ENCODE measurements at regions not wholly inside any gene's neighbourhood (a gene's known extent, or its start where the extent isn't known, plus 50 kb on each side); places are given as distances from the start of the nearest gene placed in this dataset.

- peaks cover 17% of the 10 kb centered on the region for H3K27me3 ChIP-seq
- H3K9me3 ChIP-seq (ENCODE audit: low read depth) = no peaks in the 10 kb centered on the region
- no peak overlapping the region for H2AFZ ChIP-seq
- no peak overlapping the region for H3K27ac ChIP-seq
- no peaks in the 10 kb centered on the region for H3K9me2 ChIP-seq (replicated peaks; ENCODE audit: insufficient read depth)
- no peak for TF ChIP-seq EZH2 (IDR thresholded peaks at IDR 0.05; ENCODE audit: borderline replicate concordance)
- TF ChIP-seq, protein P1, sequence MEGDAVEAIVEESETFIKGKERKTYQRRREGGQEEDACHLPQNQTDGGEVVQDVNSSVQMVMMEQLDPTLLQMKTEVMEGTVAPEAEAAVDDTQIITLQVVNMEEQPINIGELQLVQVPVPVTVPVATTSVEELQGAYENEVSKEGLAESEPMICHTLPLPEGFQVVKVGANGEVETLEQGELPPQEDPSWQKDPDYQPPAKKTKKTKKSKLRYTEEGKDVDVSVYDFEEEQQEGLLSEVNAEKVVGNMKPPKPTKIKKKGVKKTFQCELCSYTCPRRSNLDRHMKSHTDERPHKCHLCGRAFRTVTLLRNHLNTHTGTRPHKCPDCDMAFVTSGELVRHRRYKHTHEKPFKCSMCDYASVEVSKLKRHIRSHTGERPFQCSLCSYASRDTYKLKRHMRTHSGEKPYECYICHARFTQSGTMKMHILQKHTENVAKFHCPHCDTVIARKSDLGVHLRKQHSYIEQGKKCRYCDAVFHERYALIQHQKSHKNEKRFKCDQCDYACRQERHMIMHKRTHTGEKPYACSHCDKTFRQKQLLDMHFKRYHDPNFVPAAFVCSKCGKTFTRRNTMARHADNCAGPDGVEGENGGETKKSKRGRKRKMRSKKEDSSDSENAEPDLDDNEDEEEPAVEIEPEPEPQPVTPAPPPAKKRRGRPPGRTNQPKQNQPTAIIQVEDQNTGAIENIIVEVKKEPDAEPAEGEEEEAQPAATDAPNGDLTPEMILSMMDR (IDR thresholded peaks at IDR 0.05; ENCODE audit: poor library complexity) = peak; percentile 62
- H3K4me3 ChIP-seq = no peak overlapping the region
- no peak overlapping the region for H3K4me2 ChIP-seq
- no peaks in the 10 kb centered on the region for H4K20me1 ChIP-seq (ENCODE audit: insufficient read depth, poor library complexity, severe bottlenecking)
- no peaks in the 10 kb centered on the region for H3K79me2 ChIP-seq
- H3K4me1 ChIP-seq (ENCODE audit: insufficient read depth) = no peaks in the 10 kb centered on the region
- no peaks in the 10 kb centered on the region for H3K36me3 ChIP-seq (replicated peaks; ENCODE audit: insufficient read depth, low read depth)
- DNase-seq (ENCODE audit: low spot score) = peak; percentile 28
- WGBS (ENCODE audit: low lambda C conversion rate, missing lambda C conversion rate) = 45% methylated on average over 19 of the region's 19 CpGs
Measured at GRCh38 chr1:37323486-37324377, 150.6 kb upstream of the ZC3H12A start.

- DNase-seq (ENCODE audit: low spot score) = no peak
- Histone ChIP-seq H3K9me3 (ENCODE audit: low read depth) (no peaks in the 10 kb centered on the region), H3K4me1 (ENCODE audit: insufficient read depth) (no peaks in the 10 kb centered on the region), H3K79me2 (no peaks in the 10 kb centered on the region), H3K4me3 (no peak overlapping the region), H4K20me1 (ENCODE audit: insufficient read depth, poor library complexity, severe bottlenecking) (no peaks in the 10 kb centered on the region), H3K27ac (no peak overlapping the region), H3K36me3 (replicated peaks; ENCODE audit: insufficient read depth, low read depth) (no peaks in the 10 kb centered on the region), H3K27me3 (peaks cover 15% of the 10 kb centered on the region), H2AFZ (no peak overlapping the region), H3K9me2 (replicated peaks; ENCODE audit: insufficient read depth) (no peaks in the 10 kb centered on the region), H3K4me2 (no peak overlapping the region)
- TF ChIP-seq, protein P1 (IDR thresholded peaks at IDR 0.05; ENCODE audit: poor library complexity) = no peak
- TF ChIP-seq EZH2phosphoT487 (IDR thresholded peaks at IDR 0.05; ENCODE audit: low read depth, severe bottlenecking, unreplicated experiment) (no peak), EZH2 (IDR thresholded peaks at IDR 0.05; ENCODE audit: borderline replicate concordance) (no peak)
- WGBS (ENCODE audit: low lambda C conversion rate, missing lambda C conversion rate) = 78% methylated on average over 2 of the region's 2 CpGs
Measured at GRCh38 chr1:37325010-37325409, 149.4 kb upstream of the ZC3H12A start.

DNA sequence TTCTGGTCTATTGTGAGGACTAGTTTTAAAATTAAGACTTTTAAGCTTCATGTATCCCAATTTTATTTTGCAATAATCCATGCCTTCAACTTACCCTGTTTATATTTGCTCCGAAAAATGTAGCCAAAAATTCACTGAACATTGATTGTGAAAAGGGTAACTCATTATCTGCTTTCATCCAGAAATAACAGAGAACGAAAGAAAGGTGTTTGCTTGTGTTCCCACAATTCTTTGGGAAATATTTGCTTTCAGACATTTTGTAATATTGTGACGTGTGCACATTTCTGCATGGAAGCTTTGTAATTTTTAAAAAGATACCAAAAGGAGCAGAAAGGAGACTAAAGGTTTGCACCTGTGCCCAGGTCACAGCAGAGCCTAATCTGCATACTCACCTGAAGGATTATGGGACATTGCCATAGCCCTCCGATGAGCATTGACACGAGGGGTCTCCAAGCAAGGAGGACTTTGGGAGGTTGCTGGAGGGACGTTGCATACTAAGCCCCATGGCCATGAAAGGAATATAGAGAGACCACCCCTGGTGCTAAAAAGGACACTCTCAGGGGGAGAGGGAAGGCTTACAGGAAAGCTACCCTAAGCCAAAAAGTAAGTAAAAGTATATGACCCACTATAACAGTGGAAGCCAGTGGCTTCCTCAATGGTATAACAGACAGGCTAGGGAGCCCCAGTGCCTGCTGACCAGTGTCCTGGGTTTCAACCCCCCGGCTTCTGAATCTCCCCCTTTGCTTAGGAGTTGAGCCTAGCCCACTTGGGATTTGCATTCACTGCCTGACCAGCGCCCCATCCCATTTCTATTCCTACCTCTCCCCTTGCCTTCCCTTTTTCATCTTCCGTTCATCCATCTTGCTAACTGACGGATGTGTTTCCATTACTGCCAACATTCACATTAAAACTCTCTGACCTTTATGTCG lies 148.6 kb upstream of the ZC3H12A start:
- no peak for TF ChIP-seq EZH2 (IDR thresholded peaks at IDR 0.05; ENCODE audit: borderline replicate concordance)
- TF ChIP-seq, protein P1 (IDR thresholded peaks at IDR 0.05; ENCODE audit: poor library complexity) = no peak
- TF ChIP-seq EZH2phosphoT487 (IDR thresholded peaks at IDR 0.05; ENCODE audit: low read depth, severe bottlenecking, unreplicated experiment) = no peak
- Histone ChIP-seq H3K4me1 (ENCODE audit: insufficient read depth) (no peaks in the 10 kb centered on the region), H3K9me2 (replicated peaks; ENCODE audit: insufficient read depth) (no peaks in the 10 kb centered on the region), H3K36me3 (replicated peaks; ENCODE audit: insufficient read depth, low read depth) (no peaks in the 10 kb centered on the region), H3K4me3 (no peak overlapping the region), H2AFZ (no peak overlapping the region), H3K27me3 (peaks cover 15% of the 10 kb centered on the region), H3K79me2 (no peaks in the 10 kb centered on the region), H3K9me3 (ENCODE audit: low read depth) (no peaks in the 10 kb centered on the region), H3K4me2 (no peak overlapping the region), H3K27ac (no peak overlapping the region), H4K20me1 (ENCODE audit: insufficient read depth, poor library complexity, severe bottlenecking) (no peaks in the 10 kb centered on the region)
- WGBS (ENCODE audit: low lambda C conversion rate, missing lambda C conversion rate) = 72% methylated on average over 11 of the region's 11 CpGs
- no peak for DNase-seq (ENCODE audit: low spot score)

All from hepatocyte (in vitro differentiated cells).